GM12874 (cell line): ENCODE measurements at regions not wholly inside any gene's neighbourhood (a gene's known extent, or its start where the extent isn't known, plus 50 kb on each side); places are given as distances from the start of the nearest gene placed in this dataset.

Experiments used
- CTCF ChIP-seq: IDR thresholded peaks from 2 replicates; pipeline ENCODE4 v1.5.1; 2011; ENCODE audit warnings: low read depth, mild to moderate bottlenecking, control low read depth, low read length, moderate library complexity; ENCODE audit not compliant: insufficient read depth

GRCh38 chr1:164366014-164366413 is 193.0 kb upstream of the PBX1 start:
- TF ChIP-seq CTCF = no peak

GRCh38 chr1:164369698-164370365 is 189.2 kb upstream of the PBX1 start:
- no peak for TF ChIP-seq CTCF

- no peak for TF ChIP-seq CTCF
Observed at GRCh38 chr1:164380893-164381292, 178.1 kb upstream of the PBX1 start.

- TF ChIP-seq CTCF = no peak
Observed at GRCh38 chr1:164382384-164382783, 176.6 kb upstream of the PBX1 start.

GRCh38 chr1:164384262-164384661 is 174.7 kb upstream of the PBX1 start:
- no peak for TF ChIP-seq CTCF

- TF ChIP-seq CTCF = no peak
Observed at GRCh38 chr1:164417016-164417704, 141.8 kb upstream of the PBX1 start.

GRCh38 chr1:164423136-164423535 is 135.8 kb upstream of the PBX1 start:
- no peak for TF ChIP-seq CTCF
